ENCODE measurements at regions not wholly inside any gene's neighbourhood (a gene's known extent, or its start where the extent isn't known, plus 50 kb on each side); places are given as distances from the start of the nearest gene placed in this dataset.

DNA sequence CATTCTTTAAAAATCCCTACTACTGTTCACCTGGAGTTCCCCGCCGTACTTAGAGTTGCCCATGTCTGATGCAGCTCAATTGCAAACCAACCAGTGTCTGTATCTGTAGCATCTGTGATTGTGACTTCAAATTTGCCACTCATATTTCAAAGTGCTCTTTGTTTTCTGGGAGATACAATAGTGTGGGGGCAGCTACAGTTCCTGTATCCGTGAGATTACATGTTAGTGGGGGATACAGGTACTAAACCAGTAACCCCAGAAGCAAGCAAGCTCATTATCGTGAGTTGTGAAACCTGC, 140.9 kb downstream of the ANKRD60 start:
- Histone ChIP-seq H3K4me3 (no peak overlapping the region), H3K27ac (no peak overlapping the region), H3K27me3 (no peaks in the 10 kb centered on the region), H3K4me1 (no peaks in the 10 kb centered on the region), H3K36me3 (no peaks in the 10 kb centered on the region), H3K9me3 (no peaks in the 10 kb centered on the region)
- intact Hi-C loops (cut with DNase I), result loop anchor here (2.0 to 5.0 kb wide), 3 partner anchors 91 to 490 kb away; no protein-coding TSS in a partner anchor
- TF ChIP-seq, protein P1, sequence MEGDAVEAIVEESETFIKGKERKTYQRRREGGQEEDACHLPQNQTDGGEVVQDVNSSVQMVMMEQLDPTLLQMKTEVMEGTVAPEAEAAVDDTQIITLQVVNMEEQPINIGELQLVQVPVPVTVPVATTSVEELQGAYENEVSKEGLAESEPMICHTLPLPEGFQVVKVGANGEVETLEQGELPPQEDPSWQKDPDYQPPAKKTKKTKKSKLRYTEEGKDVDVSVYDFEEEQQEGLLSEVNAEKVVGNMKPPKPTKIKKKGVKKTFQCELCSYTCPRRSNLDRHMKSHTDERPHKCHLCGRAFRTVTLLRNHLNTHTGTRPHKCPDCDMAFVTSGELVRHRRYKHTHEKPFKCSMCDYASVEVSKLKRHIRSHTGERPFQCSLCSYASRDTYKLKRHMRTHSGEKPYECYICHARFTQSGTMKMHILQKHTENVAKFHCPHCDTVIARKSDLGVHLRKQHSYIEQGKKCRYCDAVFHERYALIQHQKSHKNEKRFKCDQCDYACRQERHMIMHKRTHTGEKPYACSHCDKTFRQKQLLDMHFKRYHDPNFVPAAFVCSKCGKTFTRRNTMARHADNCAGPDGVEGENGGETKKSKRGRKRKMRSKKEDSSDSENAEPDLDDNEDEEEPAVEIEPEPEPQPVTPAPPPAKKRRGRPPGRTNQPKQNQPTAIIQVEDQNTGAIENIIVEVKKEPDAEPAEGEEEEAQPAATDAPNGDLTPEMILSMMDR (IDR thresholded peaks at IDR 0.05), result no peak
- DNase-seq (ENCODE audit: low spot score in 2 of 2), result no peak

DNA sequence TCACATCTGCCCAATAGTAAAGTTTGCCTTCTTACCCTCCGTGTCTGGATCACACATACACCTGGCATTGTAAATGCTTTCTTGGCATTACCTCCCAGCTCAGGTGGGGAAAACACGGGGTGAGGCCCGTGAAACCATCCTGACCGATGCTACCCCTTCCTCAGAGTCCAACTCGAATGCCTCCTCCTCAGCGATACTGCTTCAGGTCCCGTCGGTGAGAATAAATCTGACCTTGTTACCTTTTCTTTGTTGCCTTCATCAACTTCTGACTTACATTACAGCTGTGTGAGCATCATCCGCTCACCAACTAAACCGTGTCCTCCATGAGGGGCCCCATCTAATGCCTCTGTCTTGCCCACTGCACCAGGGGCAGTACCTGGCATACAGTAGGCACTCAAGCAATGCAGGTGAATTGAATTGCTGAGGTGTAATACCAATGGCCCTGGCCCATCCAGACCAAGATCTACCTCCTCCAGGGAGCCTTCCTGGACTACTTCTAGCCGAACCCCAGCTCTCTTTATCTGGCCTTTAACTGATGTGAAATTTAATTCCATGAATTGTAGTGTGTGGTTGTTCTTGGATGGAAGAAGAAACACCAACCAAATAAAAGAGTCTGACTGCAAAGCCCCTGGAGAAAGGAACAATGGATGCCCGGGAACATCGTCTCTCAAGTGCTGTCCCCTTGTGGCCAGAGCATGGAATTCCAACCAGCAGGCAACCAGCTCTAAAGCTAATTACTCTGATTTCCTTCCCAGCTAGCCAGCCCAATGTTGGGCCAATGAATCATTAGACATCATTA, 141.5 kb downstream of the ANKRD60 start:
- no peak overlapping the region for H3K4me3 ChIP-seq
- DNase-seq (ENCODE audit: low spot score in 2 of 2), result peak in 1 of 2 donors; percentile 52
- H3K27me3 ChIP-seq, result no peaks in the 10 kb centered on the region
- no peak overlapping the region for H3K27ac ChIP-seq
- TF ChIP-seq, protein P1 (IDR thresholded peaks at IDR 0.05), result peak; percentile 75 to 85 (median 75)
- H3K4me1 ChIP-seq, result no peaks in the 10 kb centered on the region
- intact Hi-C loops (cut with DNase I), result loop anchor here (2.0 to 5.0 kb wide), 3 partner anchors 92 to 490 kb away; no protein-coding TSS in a partner anchor
- no peaks in the 10 kb centered on the region for H3K36me3 ChIP-seq
- H3K9me3 ChIP-seq, result no peaks in the 10 kb centered on the region

DNA sequence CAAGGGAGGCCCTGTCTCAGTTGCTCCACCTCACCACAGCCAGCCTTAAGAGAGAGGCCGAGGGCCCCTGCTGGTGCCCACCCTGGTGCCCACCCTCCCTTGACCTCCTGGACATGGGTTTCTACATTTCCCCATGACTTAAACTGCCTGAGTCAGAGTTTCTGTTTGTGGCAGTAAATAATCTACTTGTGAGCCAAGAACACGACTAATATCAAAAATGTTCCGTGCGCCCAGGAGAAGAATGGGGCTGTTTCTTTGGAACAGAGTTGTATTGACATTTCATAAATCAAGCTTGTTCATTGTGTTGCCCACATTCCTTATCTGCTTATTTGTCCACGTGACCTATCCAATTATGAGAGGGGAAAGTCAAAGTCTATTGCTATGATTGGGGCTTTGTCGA, 143.5 kb downstream of the ANKRD60 start:
- Histone ChIP-seq H3K4me1 (no peaks in the 10 kb centered on the region), H3K27ac (no peak overlapping the region), H3K36me3 (no peaks in the 10 kb centered on the region), H3K4me3 (no peak overlapping the region), H3K27me3 (no peaks in the 10 kb centered on the region), H3K9me3 (no peaks in the 10 kb centered on the region)
- intact Hi-C loops (cut with DNase I), result loop anchor here (5.0 kb wide), 1 partner anchor 488 kb away; no protein-coding TSS in a partner anchor
- TF ChIP-seq, protein P1 (IDR thresholded peaks at IDR 0.05), result no peak
- peak in 1 of 2 donors; percentile 15 for DNase-seq (ENCODE audit: low spot score in 2 of 2)

DNA sequence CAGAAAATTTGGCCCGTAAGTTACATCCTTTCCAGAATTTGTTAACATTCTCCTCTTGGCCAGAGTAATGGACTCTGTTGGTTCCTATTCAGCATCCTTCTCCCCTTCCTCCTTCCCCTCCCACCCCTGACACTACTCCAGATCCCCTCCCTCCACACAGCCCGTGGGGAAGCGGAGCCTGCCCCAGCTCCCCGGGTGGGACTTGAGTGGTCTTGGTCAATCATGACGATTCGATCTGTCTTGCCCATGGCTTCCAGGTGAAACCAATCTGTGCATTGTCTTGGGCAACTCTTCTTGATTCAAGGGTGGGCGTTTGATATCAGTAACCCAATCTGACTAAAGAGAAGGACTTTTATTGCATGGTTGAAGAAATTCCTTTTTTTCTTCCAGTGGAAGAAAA, 143.9 kb downstream of the ANKRD60 start:
- Histone ChIP-seq H3K4me3 (no peak overlapping the region), H3K4me1 (no peaks in the 10 kb centered on the region), H3K27ac (no peak overlapping the region), H3K36me3 (no peaks in the 10 kb centered on the region), H3K27me3 (no peaks in the 10 kb centered on the region), H3K9me3 (no peaks in the 10 kb centered on the region)
- TF ChIP-seq, protein P1 (IDR thresholded peaks at IDR 0.05), result no peak
- intact Hi-C loops (cut with DNase I), result no loop called here
- peak in 1 of 2 donors; percentile 25 for DNase-seq (ENCODE audit: low spot score in 2 of 2)

DNA sequence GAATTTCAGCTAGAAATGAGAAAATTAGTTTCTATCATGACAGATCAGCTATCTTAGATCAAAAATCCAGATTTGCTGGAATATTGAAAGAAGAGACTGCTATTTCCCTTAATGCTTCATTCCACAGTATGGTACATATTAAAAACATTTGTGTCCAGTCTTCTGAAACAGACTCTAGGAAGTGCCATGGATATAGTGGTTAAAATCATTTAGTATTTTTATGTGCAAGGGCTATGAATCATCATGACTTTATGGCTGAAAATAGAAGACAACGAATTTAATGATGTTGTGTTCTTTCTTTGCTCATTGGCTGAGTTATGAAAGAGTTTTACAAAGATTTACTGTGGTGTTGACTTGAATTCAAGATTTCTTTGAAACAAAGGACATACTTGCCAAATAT, 146.6 kb downstream of the ANKRD60 start:
- no peaks in the 10 kb centered on the region for H3K27me3 ChIP-seq
- TF ChIP-seq, protein P1 (IDR thresholded peaks at IDR 0.05), result no peak
- intact Hi-C loops (cut with DNase I), result no loop called here
- no peaks in the 10 kb centered on the region for H3K36me3 ChIP-seq
- peaks cover 0 to 2% of the 10 kb centered on the region in 2 donors for H3K4me1 ChIP-seq
- H3K9me3 ChIP-seq, result no peaks in the 10 kb centered on the region
- no peak overlapping the region for H3K4me3 ChIP-seq
- no peak overlapping the region for H3K27ac ChIP-seq
- DNase-seq (ENCODE audit: low spot score in 2 of 2), result no peak

Measured in ascending aorta (tissue), 2 donors.